IMR-90 (cell line): ENCODE measurements at regions not wholly inside any gene's neighbourhood (a gene's known extent, or its start where the extent isn't known, plus 50 kb on each side); places are given as distances from the start of the nearest gene placed in this dataset.

Source experiments
- MAZ ChIP-seq: IDR thresholded peaks from 2 replicates; pipeline ENCODE4 v1.6.1; 2012; ENCODE audit warnings: low read depth, mild to moderate bottlenecking, low read length, improper control_type of control experiment, moderate library complexity, borderline replicate concordance
- MXI1 ChIP-seq: IDR thresholded peaks from 2 replicates; pipeline ENCODE4 v1.6.1; 2012; ENCODE audit warnings: low read depth, mild to moderate bottlenecking, low read length, moderate library complexity, borderline replicate concordance
- POLR2A ChIP-seq: IDR thresholded peaks from 2 replicates; pipeline ENCODE4 v1.6.1; 2012; ENCODE audit warnings: mild to moderate bottlenecking, low read depth, low read length
- RAD21 ChIP-seq: IDR thresholded peaks from 2 replicates; pipeline ENCODE4 v1.6.1; 2012; ENCODE audit warnings: low read length, improper control_type of control experiment
- SMC3 ChIP-seq: fragments of 150-350 bp; IDR thresholded peaks from 2 replicates; pipeline ENCODE4 v1.6.1; 2016; ENCODE audit warnings: low read depth, mild to moderate bottlenecking, antibody characterized with exemption, low read length, moderate library complexity
- TF ChIP-seq, protein P1 (sequence below): conservative IDR thresholded peaks from 2 replicates; pipeline ENCODE4 v1.5.1; 2012; ENCODE audit warnings: mild to moderate bottlenecking, low read depth, low read length, improper control_type of control experiment
- TF ChIP-seq, protein P2 (sequence below): fragments of 150-350 bp; IDR thresholded peaks from 2 replicates; pipeline ENCODE4 v1.6.1; 2016; ENCODE audit warnings: low read depth, mild to moderate bottlenecking, low read length, moderate library complexity, borderline replicate concordance

DNA sequence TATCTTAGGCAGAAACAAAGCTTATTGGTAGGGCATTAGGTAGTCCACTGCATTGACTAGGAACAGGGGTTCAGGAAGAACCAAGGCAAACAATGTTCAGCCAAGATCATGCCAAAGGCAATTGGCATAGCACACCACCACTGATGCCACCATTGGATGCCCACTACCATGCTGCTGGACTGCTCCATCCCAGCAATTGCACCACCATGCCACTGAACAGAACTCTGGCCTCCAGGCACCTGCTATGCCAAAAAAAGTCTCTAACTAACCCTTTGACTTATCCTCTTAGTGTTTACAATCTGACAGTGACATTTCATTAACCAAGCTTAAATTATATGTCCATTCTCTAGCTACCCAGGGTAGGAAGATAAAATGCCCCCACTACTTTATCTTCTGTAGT, 509.6 kb upstream of the CAMK1G start:
- TF ChIP-seq, protein P1, sequence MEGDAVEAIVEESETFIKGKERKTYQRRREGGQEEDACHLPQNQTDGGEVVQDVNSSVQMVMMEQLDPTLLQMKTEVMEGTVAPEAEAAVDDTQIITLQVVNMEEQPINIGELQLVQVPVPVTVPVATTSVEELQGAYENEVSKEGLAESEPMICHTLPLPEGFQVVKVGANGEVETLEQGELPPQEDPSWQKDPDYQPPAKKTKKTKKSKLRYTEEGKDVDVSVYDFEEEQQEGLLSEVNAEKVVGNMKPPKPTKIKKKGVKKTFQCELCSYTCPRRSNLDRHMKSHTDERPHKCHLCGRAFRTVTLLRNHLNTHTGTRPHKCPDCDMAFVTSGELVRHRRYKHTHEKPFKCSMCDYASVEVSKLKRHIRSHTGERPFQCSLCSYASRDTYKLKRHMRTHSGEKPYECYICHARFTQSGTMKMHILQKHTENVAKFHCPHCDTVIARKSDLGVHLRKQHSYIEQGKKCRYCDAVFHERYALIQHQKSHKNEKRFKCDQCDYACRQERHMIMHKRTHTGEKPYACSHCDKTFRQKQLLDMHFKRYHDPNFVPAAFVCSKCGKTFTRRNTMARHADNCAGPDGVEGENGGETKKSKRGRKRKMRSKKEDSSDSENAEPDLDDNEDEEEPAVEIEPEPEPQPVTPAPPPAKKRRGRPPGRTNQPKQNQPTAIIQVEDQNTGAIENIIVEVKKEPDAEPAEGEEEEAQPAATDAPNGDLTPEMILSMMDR: no peak
- TF ChIP-seq RAD21 (no peak), POLR2A (no peak), SMC3 (no peak), MAZ (no peak), MXI1 (no peak)
- TF ChIP-seq, protein P2, sequence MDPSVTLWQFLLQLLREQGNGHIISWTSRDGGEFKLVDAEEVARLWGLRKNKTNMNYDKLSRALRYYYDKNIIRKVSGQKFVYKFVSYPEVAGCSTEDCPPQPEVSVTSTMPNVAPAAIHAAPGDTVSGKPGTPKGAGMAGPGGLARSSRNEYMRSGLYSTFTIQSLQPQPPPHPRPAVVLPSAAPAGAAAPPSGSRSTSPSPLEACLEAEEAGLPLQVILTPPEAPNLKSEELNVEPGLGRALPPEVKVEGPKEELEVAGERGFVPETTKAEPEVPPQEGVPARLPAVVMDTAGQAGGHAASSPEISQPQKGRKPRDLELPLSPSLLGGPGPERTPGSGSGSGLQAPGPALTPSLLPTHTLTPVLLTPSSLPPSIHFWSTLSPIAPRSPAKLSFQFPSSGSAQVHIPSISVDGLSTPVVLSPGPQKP: no peak
